GM19372 (cell line): ENCODE measurements at regions not wholly inside any gene's neighbourhood (a gene's known extent, or its start where the extent isn't known, plus 50 kb on each side); places are given as distances from the start of the nearest gene placed in this dataset.
"Not testable (repeated sequence)": the region's sequence is repeated elsewhere in the genome, so short reads cannot be mapped to it uniquely, and the experiment has no call there.

Source experiments
- ATAC-seq: cut with Tn5 transposase; IDR thresholded peaks from one replicate; pipeline ENCODE4 v1.9.1; 2021; ENCODE audit warnings: mild to moderate bottlenecking, low read depth, moderate library complexity; ENCODE audit not compliant: unreplicated experiment

DNA sequence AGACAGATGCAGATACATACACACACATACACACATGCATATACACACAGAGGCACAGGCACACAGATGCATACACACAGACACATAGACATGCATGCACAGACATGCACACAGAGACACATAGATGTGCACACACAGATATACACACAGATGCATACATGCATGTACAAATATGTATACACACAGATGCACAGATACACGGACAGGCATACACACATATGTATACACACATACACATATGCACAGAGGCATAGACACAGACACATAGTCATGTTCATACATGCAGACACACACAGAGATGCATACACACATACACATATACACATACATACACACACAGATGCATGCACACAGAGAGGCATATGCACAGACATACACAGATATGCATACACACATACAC lies 437.3 kb upstream of the SMIM21 start:
- ATAC-seq, result no peak

DNA sequence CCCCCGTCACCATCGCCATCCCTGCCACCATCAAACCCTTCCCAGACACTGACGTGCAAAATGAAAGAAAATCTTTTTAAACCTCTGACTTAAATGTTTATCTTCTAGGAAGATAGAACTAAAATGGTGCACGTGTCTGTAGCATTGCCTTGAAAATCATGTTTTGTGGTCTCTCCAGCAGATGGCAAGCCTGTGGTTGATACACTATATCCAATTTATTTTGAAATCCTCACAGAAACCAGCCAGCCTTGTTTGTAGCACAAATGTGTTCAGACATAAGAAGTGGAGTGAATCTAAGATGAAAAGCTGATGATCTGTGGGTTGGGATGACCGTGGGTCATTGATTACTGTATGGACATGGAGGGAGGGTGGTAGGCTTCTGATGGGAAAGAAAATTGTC lies 436.2 kb upstream of the SMIM21 start:
- no peak for ATAC-seq

DNA sequence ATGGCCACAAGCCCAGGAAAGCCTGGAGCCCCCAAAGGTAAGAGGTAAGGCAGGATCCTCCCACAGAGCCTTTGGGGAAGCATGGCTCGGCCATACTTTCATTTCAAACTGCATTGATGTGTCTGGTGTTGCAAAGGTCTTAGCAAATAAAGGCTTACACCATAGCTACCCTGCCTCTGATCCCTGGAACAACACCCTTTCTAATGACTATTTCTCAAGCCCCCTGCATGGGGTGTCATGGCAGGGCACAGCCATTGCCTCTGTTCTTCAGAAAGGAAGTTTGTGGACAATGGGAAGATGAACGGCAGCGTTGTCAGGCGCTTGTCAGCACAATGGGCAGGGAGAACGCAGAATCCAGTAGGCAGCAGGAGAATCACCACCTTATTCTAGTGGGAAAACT lies 435.0 kb upstream of the SMIM21 start:
- ATAC-seq, result no peak

DNA sequence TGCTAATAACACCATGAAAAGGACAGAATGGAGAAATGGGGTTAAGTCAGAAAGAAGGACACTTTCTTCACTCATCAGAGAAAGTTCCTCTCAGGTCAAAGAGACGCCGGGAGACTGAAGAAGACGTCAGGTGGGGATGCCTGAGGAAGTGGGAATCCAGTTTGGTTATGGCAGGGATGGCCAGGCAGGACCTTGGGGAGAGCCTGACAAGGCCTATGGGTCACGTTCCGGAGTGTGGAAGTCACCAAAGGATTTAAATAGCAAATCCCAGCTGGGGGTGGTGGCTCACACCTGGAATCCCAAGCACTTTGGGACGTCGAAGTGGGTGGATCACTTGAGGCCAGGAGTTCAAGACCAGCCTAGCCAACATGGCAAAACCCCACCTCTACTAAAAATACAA lies 432.7 kb upstream of the SMIM21 start:
- ATAC-seq, result no peak

DNA sequence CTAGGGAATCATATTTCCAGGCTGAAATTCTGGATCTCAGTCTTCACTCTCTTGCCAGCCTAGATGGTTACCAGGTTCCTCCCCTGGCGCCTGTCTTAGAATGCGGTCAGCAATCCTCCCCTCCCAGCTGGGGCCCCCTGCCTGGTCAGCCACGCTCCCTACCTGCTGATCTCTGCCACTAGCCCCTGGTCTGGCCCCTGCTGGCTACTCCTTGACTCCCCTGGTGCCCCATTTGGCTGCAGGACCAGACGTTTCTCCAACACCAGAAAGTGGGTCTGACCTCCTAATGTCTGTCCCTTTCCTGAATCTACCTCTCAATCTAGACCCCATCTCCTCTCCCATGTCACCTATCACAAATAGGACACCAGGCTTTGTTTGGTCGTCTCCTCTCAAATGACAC lies 432.0 kb upstream of the SMIM21 start:
- ATAC-seq, result no peak

DNA sequence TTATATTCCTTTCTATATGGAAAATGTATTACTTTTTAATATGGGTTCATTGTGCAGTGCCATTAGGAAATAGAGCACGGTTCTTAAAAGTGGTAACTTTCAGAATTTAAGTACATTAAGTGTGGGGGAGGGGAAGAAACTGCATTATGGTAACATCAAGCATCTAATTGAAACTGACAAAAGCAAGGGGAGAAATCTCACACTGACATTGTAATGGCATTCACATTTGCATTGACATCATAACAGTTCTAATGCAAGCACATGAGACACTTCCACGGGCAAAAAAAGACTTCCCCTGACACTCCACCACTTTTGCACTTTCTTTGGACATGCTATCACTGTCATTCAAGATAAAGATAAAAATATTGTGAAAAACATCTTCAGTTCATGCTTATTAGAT lies 431.3 kb upstream of the SMIM21 start:
- no peak for ATAC-seq

DNA sequence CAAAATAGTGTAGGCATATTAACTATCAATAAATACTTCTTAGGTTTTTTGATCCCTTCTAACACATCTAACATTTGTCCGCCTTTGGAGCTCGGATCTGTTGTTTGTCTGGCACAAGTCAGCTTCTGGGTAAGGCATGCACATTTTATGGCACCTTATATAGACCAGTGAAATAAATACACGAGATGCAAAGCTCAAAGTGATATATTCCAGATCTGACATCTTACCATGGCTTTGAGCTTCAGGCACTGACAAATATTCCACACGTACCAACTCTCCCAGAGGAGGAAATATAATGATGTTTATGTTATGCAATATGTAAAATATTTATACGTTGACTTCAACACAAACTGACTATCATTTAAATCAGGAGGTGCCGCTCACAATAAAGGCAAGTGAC lies 430.1 kb upstream of the SMIM21 start:
- ATAC-seq, result no peak

DNA sequence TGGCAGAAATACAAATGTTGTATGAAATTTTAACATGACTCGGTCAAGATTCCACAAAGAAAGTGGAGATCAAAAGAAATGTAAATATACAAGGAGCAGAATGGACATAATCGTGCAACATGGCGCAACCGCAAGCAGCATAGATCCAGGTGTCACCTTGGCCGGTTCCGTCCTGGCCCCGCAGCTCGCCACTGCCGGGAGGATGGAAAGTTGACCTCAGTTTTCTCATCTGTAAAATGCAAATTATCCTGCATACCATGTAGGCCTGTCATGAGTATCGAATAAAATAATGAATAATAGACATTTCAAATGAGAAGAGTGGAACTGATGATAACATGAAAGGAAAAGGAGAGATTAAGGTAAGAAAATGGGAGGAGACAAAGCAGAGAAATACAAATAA lies 427.3 kb upstream of the SMIM21 start:
- no peak for ATAC-seq

DNA sequence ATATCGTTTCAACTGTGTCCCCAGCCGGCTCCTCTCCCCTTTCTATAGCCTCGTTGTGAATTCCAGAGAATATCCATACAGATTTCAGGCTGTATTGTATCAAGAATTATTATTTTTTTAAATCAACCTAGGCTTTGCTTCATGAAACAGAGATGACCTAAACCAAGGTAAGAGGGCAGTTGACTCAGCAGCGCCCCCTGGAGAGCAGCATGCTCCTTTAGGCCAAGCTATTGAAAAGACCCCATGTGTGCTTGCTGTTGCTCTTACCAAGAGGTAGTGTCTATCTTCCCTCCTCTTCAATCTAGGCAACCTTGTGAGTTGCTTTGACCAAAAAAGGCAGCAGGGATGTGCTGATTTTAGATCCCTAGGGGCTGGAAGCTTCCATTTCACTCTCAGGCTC lies 426.7 kb upstream of the SMIM21 start:
- ATAC-seq, result no peak

DNA sequence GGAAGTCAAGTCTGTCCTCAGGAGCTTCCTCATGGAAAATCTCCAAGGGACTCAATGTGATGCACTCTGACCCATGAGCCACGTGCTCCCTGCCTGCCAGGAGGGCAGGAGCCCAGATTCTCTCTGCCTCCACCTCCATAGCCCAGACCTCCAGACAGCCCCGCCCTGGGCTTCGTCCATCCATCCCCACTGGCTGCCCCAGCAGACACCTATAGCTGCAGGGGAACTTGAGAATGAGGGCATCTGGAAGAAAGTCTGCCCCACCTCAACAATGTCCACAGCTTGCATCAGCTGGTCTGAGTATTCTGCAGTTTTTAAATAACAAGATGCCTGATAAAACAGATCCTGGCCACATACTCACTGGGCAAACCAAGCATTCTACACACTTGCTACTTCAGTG lies 418.8 kb upstream of the SMIM21 start:
- no peak for ATAC-seq

DNA sequence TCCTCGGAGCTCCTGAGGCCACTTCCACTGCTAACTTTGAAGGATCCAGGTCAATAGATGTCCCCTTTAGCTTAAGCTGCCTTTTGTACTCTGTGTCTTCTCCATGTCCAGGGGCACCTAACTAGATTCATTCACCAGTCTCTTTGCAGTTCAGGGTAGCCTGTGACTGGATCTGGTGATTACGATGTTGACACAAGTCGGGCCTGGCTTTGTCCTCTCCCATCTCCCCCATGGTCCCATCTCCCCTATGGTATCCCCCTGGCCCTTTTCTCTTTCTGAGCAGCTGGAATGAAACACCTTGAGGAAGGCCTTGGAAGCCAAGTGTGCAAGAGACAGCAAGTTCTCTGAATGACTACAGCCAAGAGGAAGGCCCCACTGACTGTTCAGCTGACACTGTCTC lies 417.9 kb upstream of the SMIM21 start:
- ATAC-seq, result no peak

DNA sequence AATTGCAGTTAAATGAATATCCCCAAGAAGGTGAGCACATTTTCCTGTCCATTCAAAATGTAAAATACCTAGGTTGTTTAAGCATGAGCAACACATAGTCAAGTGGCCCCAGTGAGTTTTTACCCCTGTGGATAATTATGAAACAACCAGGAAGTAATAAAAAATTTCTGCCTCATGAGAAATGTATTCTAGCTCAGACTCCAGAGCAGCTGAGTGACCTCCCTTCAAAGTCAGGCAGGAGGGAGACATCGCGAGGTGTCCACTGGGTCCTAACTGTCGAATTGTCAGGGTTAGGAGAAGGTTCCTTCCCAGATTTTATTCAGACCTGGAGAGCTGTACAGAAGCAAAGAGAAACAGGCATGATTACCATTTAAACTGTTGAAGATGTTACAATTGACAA lies 416.6 kb upstream of the SMIM21 start:
- no peak for ATAC-seq

DNA sequence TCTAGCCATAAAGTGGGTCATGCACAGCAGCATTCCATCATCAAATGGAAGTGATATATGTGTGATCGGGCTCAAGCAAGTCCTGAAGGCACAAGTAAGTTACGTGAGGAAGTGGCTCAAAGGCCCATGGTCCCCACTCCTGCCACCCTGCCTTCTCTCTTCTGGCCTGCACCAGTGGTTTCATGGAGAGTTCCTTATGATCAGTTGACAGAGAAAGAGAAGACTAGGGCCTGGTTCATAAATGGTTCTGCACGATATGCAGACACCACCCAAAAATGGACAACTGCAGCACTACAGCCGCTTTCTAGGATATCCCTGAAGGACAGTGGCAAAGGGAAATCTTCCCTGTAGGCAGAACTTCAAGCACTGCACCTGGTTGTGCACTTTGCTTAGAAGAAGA lies 412.6 kb upstream of the SMIM21 start:
- ATAC-seq, result no peak

DNA sequence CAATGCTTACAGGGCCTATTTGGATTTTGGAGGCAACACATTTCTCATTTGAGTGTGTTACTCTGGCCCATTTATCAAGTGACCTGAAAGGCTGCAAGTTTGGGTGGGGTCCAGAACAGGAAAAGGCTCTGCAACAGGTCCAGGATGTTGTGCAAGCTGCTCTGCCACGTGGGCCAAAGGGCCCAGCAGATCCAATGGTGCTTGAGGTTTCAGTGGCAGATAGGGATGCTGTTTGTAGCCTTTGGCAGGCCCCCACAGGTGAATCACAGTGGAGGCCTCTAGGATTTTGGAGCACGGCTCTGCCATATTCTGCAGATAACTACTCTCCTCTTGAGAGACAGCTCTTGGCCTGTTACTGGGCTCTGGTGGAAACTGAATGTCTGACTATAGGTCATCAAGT lies 412.2 kb upstream of the SMIM21 start:
- ATAC-seq, result not testable (repeated sequence)

DNA sequence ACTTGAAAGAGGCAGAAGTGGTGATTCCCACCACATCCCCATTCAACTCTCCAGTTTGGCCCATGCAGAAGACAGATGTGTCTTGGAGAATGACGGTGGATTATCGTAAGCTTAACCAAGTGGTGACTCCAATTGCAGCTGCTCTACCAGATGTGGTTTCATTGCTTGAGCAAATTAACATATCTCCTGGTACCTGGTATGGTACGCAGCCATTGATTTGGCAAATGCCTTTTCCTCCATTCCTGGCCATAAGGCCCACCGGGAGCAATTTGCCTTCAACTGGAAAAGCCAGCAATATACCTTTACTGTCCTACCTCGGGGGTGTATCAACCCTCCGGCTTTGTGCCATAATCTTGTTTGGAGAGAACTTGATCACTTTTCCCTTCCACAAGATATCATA lies 411.5 kb upstream of the SMIM21 start:
- ATAC-seq, result no peak

DNA sequence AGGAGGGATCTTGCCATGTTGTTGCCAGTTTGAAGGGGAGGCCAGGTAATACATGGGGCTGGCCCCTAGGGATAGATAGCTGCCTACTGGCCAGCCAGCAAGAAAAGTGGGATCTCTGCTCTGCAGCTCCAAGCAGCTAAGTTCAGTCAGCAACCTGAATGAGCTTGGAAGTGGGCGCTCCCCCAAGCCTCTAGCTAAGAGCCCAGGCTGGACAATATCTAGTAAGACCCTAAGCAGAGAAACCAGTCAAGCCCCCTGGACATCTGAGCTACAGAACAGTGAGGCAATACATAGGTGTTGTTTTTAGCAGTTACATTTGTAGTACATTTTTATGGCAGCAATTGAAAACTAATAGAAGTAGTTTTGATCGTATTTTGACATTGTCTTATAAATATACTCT lies 409.8 kb upstream of the SMIM21 start:
- ATAC-seq, result no peak

DNA sequence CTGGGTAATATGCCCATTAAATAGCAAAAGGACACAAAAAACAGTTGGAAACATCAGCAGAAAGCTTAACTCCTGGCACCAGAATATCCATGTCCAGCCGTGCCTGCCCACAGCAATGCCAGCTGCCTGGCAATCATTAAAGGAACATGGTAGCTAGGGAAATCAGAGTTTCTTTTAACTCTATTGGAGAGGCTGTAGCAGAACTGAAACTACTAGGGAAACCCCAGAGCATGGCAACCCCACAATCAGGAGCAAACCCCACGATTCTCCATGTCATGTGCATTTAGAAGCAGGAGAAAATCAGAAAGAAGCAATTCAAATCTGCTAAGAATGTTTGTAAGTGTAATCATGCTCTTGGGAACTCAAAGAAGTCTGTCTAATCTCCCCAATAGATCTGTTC lies 409.0 kb upstream of the SMIM21 start:
- no peak for ATAC-seq

DNA sequence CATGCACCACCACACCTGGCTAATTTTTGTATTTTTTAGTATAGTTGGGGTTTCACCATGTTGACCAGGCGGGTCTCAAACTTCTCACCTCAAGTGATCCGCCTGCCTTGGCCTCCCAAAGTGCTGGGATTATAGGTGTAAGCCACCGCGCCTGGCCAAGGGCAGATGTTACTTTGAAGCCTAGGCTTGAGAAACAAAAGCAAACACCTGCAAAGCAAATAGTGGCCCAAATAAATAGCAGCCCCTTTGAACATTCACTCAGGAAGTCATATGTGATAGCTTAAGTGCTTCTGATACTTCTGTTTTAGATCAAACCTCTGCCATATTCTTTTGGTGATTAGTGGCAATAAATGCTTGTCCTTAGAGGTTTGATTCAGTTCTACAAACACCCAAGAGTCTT lies 404.5 kb upstream of the SMIM21 start:
- ATAC-seq, result no peak

DNA sequence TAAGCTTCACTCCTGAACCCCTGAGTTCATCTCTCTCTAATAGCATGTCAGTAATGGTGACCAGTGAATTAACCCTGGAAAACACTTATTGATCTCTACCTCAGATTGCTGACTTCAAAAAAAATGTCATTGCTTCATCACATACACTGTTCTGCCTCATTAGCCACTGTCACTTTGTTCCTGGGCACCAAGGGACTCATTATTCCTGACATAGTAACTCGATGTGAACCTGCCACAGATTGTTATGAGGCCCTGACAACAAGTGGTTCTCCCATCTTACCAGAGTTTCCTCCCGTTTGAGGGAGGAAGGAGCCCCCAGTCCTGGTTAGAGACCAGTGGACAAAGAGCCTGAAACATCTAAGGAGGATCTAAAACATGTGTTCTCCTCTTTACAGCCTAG lies 403.3 kb upstream of the SMIM21 start:
- ATAC-seq, result no peak

DNA sequence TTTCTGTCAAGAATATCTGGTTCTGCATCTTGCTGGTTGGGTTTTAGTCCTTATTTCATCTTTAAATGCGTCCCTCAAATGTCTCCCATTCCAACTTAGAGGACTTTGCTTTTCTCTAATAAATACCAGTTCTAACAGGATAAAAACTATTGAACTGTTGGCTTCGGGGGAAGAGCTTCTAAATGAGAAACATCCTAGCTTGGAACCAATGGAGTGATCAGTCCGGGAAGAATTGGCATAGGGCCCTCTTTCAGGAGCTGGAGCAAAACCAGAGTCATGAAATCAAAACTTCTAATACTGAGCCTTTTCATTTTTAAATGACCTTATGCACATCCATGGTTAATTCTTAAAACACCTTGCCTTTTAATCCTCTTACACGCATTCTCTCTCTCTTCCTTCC lies 401.6 kb upstream of the SMIM21 start:
- ATAC-seq, result no peak

DNA sequence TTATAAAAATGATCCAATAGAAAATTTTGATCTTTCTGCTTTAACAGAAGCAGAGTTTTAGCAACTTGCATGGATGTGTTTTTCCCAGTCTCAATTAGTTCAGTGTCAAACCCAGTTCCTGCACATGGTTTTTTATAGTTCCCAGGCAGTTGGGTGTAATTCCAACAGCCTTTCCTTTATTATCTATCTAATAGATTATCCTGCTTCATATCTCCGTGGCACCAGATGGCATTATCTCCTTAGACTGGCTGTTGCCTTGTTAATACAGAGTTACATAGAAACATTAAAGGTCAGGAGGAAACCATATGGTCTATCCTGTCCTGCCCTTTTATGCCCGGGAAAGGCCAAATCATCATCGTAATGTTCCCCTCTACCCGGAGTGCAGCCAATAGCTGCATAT lies 400.9 kb upstream of the SMIM21 start:
- ATAC-seq, result no peak

DNA sequence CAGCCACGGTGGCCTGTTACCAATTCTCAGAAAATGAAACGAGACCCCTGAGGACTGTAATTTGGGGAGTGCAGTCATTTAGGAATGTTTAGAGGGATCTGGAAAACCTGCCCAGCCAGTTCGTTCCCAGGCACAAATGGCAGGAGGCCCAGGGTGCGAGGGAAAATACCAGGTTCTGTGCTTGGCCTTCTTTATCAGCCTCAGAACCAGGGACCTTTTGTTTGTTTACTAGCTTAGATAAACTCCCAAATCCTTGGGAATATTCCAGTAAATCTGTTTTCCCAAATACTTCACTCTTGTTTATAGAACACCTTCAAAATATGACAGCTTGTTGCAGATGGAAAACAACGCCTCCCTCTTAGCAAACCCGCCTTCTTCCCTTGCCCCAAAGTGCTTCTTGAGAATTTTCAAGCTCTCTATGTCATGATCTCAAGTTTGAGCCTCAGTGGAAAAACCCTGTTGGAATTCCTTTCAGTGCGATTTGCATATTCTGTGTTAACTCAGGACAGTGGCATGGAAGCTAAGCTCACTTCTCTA lies 400.3 kb upstream of the SMIM21 start:
- ATAC-seq, result no peak

DNA sequence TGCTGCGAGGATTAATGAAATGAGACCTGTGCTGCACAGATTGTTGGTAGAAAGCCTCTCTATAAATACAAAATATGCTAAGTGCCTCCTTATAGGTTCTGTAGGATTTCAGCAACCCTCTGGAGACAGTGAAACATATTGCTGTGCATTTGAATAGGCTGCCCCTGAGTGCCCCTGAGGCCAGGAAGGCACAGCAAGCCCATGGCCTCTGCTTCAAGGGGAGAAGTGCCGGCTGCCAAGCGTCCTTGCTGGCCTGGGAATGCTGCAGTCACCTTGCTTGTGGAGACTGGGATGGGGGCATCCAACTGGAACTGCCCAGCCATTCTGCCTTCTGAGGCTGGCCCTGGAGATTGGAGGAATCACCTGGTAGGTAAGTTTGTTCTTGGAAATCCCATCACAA lies 397.2 kb upstream of the SMIM21 start:
- no peak for ATAC-seq
